Gastrocnemius medialis (tissue), 4 donors: ENCODE measurements at regions not wholly inside any gene's neighbourhood (a gene's known extent, or its start where the extent isn't known, plus 50 kb on each side); places are given as distances from the start of the nearest gene placed in this dataset.

Experiments
- ATAC-seq, 2 donors: fragments of 150-250 bp; one replicate each; pipeline ENCODE4 v1.9.1; 2016
- DNase-seq, 2 donors: peaks; one replicate each; pipeline ENCODE4 v3.0.0-alpha.2; 2019
- H3K27ac ChIP-seq, 4 donors: fragments of 200-600 bp; sonication (generic); 1 replicate in 1 of 4; 2 replicates in 3 of 4; pipeline ENCODE4 v1.5.1; 2016 to 2018; ENCODE audit warnings: mild to moderate bottlenecking in 2 of 4, moderate library complexity in 1 of 4
- H3K27me3 ChIP-seq, 3 donors: fragments of 200-600 bp; sonication (generic) in 2 of 3; 1 replicate in 1 of 3; 2 replicates in 2 of 3; pipeline versions ENCODE4 v1.5.1 to v1.6.0; 2016 to 2019; ENCODE audit warnings: mild to moderate bottlenecking in 1 of 3, moderate library complexity in 1 of 3
- H3K36me3 ChIP-seq, 2 donors: fragments of 200-600 bp; sonication (generic) in 1 of 2; one replicate each; pipeline ENCODE4 v1.5.1; 2017 to 2018
- H3K4me1 ChIP-seq, 2 donors: fragments of 200-600 bp; sonication (generic) in 1 of 2; one replicate each; pipeline ENCODE4 v1.5.1; 2016 to 2017; ENCODE audit warnings: mild to moderate bottlenecking in 2 of 2
- H3K4me3 ChIP-seq, 4 donors: fragments of 200-600 bp; sonication (generic) in 3 of 4; 1 replicate in 1 of 4; 2 replicates in 3 of 4; pipeline ENCODE4 v1.5.1; 2016 to 2019; ENCODE audit warnings: mild to moderate bottlenecking in 2 of 4
- H3K9me3 ChIP-seq, 3 donors: fragments of 200-600 bp; sonication (generic) in 2 of 3; 1 replicate in 1 of 3; 2 replicates in 2 of 3; pipeline ENCODE4 v1.5.1; 2016 to 2019
- POLR2A ChIP-seq, 2 donors: fragments of 450-650 bp; IDR thresholded peaks; one replicate each; pipeline ENCODE4 v1.6.1; 2017; ENCODE audit warnings: antibody characterized with exemption in 2 of 2, mild to moderate bottlenecking in 2 of 2, moderate library complexity in 2 of 2
- in situ Hi-C, 4 donors: fragments of 200-750 bp; cut with MboI; loops; one replicate each; pipeline versions ENCODE4 v1.15.0 to v1.8.0; 2017; ENCODE audit warnings: low sequenced_read_pairs in 4 of 4
- intact Hi-C: fragments of 100-400 bp; cut with DNase I; formaldehyde crosslinking; loops from one replicate; pipeline ENCODE4 v1.15.1; 2023; ENCODE audit warnings: low total_unique reads
- TF ChIP-seq, protein P1 (sequence below), 5 experiments: fragments of 450-650 bp in 3 of 5; fragments of 200-600 bp in 2 of 5; sonication (generic) in 2 of 5; IDR thresholded peaks in 4 of 5; conservative IDR thresholded peaks in 1 of 5; 1 replicate in 4 of 5; 2 replicates in 1 of 5; pipeline ENCODE4 v1.5.1; 2016 to 2019; ENCODE audit warnings: antibody characterized with exemption in 5 of 5, mild to moderate bottlenecking in 3 of 5, moderate library complexity in 3 of 5

DNA sequence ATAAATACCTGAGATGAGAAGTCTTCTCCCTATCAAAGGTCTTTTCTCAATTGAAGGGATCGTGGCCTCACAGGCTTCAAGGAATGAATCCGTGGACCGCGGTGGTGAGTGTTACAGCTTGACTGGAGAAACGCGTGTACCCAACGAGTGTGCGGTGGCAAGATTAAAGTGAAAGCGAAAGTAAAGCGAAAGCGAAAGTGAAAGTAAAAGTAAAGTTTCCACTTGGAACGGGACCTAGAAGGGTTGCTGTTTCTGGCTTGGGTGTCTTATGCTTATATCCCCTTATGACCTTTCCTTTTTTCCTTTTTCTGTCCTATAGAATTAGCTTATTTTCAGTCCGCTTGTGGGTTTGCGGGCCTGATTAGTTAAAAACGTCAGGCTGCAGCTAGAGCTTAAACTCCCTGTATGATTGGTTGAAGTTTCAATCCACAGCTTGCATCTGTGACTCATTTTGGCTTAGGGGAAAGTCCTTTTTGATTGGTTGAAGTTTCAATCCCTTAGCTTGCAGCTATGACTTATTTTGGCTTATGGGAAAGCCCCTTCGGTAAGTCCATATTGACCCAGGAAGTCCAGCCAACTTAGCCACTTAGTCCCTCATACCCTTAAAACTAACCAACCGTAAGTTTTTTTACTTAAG is 924.3 kb upstream of the CDH10 start:
- Histone ChIP-seq H3K9me3 (no peaks in the 10 kb centered on the region), H3K36me3 (no peaks in the 10 kb centered on the region), H3K27me3 (no peaks in the 10 kb centered on the region), H3K4me3 (no peak overlapping the region), H3K27ac (no peak overlapping the region), H3K4me1 (no peaks in the 10 kb centered on the region)
- no peak for ATAC-seq
- TF ChIP-seq, protein P1, sequence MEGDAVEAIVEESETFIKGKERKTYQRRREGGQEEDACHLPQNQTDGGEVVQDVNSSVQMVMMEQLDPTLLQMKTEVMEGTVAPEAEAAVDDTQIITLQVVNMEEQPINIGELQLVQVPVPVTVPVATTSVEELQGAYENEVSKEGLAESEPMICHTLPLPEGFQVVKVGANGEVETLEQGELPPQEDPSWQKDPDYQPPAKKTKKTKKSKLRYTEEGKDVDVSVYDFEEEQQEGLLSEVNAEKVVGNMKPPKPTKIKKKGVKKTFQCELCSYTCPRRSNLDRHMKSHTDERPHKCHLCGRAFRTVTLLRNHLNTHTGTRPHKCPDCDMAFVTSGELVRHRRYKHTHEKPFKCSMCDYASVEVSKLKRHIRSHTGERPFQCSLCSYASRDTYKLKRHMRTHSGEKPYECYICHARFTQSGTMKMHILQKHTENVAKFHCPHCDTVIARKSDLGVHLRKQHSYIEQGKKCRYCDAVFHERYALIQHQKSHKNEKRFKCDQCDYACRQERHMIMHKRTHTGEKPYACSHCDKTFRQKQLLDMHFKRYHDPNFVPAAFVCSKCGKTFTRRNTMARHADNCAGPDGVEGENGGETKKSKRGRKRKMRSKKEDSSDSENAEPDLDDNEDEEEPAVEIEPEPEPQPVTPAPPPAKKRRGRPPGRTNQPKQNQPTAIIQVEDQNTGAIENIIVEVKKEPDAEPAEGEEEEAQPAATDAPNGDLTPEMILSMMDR (IDR thresholded peaks at IDR 0.05 in 4 of 5, conservative IDR thresholded peaks at IDR 0.05 in 1 of 5) = no peak
- TF ChIP-seq POLR2A (IDR thresholded peaks at IDR 0.05) = no peak
- intact Hi-C loops = no loop called here
- in situ Hi-C loops = no loop called here
- DNase-seq = no peak

- H3K4me1 ChIP-seq = no peaks in the 10 kb centered on the region
- H3K27me3 ChIP-seq = no peaks in the 10 kb centered on the region
- H3K9me3 ChIP-seq = no peaks in the 10 kb centered on the region
- no peak overlapping the region for H3K4me3 ChIP-seq
- intact Hi-C loops = no loop called here
- in situ Hi-C loops = no loop called here
- no peak overlapping the region for H3K27ac ChIP-seq
- H3K36me3 ChIP-seq = no peaks in the 10 kb centered on the region
- TF ChIP-seq, protein P1 (IDR thresholded peaks at IDR 0.05 in 4 of 5, conservative IDR thresholded peaks at IDR 0.05 in 1 of 5) = no peak
- TF ChIP-seq POLR2A (IDR thresholded peaks at IDR 0.05) = no peak
- DNase-seq (no peak), ATAC-seq (no peak)
These were observed 923.5 kb upstream of the CDH10 start for GRCh38 chr5:25568294-25568693.

GRCh38 chr5:25567881-25568280 is 923.1 kb upstream of the CDH10 start:
- ATAC-seq (no peak), DNase-seq (no peak)
- Histone ChIP-seq H3K27ac (no peak overlapping the region), H3K4me1 (no peaks in the 10 kb centered on the region), H3K27me3 (no peaks in the 10 kb centered on the region), H3K4me3 (no peak overlapping the region), H3K9me3 (no peaks in the 10 kb centered on the region), H3K36me3 (no peaks in the 10 kb centered on the region)
- TF ChIP-seq, protein P1 (IDR thresholded peaks at IDR 0.05 in 4 of 5, conservative IDR thresholded peaks at IDR 0.05 in 1 of 5) = no peak
- TF ChIP-seq POLR2A (IDR thresholded peaks at IDR 0.05) = no peak
- intact Hi-C loops (no loop called here), in situ Hi-C loops (no loop called here)

GRCh38 chr5:25562656-25563055 is 917.9 kb upstream of the CDH10 start:
- H3K36me3 ChIP-seq = no peaks in the 10 kb centered on the region
- DNase-seq (no peak), ATAC-seq (no peak)
- intact Hi-C loops (no loop called here), in situ Hi-C loops (no loop called here)
- no peaks in the 10 kb centered on the region for H3K4me1 ChIP-seq
- no peaks in the 10 kb centered on the region for H3K27me3 ChIP-seq
- no peaks in the 10 kb centered on the region for H3K9me3 ChIP-seq
- TF ChIP-seq, protein P1 (IDR thresholded peaks at IDR 0.05 in 4 of 5, conservative IDR thresholded peaks at IDR 0.05 in 1 of 5) = no peak
- no peak for TF ChIP-seq POLR2A (IDR thresholded peaks at IDR 0.05)
- no peak overlapping the region for H3K27ac ChIP-seq
- no peak overlapping the region for H3K4me3 ChIP-seq

DNA sequence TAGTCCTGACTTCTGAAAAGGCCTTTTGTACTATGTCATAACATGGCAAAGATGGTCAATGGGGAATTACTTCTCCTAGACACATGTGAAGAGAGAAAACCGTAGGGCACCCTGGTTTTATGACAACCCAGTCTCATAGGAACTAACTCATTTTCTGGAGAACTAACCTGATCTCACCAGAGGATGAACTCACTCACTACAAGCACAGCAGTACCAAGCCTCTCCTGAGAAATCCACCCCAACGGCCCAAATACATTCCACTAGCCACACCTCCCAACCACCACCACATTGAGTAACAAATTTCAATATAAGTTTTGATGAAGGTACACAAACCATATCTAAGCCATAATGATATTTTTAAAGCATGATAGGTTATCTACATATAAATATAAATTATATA is 909.3 kb upstream of the CDH10 start:
- TF ChIP-seq, protein P1 (IDR thresholded peaks at IDR 0.05 in 4 of 5, conservative IDR thresholded peaks at IDR 0.05 in 1 of 5) = no peak
- TF ChIP-seq POLR2A (IDR thresholded peaks at IDR 0.05) = no peak
- Histone ChIP-seq H3K4me3 (no peak overlapping the region), H3K27me3 (no peaks in the 10 kb centered on the region), H3K4me1 (no peaks in the 10 kb centered on the region), H3K9me3 (no peaks in the 10 kb centered on the region), H3K36me3 (no peaks in the 10 kb centered on the region), H3K27ac (no peak overlapping the region)
- ATAC-seq = no peak
- intact Hi-C loops (no loop called here), in situ Hi-C loops (no loop called here)
- no peak for DNase-seq
